GM18520 (cell line): ENCODE measurements at regions not wholly inside any gene's neighbourhood (a gene's known extent, or its start where the extent isn't known, plus 50 kb on each side); places are given as distances from the start of the nearest gene placed in this dataset.
"Not testable (repeated sequence)": the region's sequence is repeated elsewhere in the genome, so short reads cannot be mapped to it uniquely, and the experiment has no call there.

ENCODE experiments used
- ATAC-seq: cut with Tn5 transposase; IDR thresholded peaks from one replicate; pipeline ENCODE4 v1.9.1; 2021; ENCODE audit not compliant: unreplicated experiment

DNA sequence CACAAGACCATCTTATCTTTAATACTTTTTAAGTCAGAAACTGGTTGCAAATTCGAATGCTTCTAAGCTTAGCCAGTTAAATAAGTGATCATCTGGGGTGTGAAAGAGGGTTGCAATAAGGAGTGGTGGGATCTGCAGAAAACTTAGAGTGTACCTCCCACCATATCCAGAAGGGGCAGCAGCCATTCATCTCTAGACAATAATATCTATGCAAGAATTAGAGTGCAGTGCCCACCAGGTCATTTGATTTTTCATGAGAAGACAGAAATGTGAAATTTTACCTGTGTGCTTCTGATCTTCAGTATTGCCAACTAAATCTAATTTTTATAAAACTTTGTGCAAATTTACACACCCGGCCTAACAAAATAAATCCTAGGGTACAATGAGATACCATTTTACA, 127.2 kb upstream of the SP4 start:
- ATAC-seq, result no peak

DNA sequence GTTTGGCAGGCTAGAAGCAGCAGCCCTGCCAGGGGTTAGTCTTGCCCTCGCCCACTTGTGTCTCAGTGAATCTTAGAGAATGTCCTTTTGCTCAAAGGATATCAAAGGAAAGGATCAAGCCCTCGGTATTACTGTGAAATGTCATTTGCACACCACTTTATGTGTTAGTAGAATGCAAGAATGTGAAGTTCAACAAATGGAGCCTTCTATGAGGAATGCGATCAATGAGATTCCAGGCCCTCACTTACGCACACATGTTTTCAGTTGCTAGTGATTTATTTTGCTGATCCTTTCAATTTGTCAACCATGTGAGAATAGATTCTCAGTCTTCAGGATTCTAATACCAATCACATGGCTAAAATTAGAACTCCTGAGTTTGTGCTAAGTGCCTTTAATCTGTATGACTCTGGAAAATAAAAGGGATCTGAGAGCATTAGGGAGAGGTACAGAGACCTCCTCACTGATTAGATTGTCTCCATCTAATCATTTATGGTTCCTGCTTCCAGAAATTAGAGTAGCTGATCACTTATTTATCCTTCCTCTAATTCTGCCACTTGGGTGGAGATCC, 123.0 kb upstream of the SP4 start:
- ATAC-seq, result no peak

DNA sequence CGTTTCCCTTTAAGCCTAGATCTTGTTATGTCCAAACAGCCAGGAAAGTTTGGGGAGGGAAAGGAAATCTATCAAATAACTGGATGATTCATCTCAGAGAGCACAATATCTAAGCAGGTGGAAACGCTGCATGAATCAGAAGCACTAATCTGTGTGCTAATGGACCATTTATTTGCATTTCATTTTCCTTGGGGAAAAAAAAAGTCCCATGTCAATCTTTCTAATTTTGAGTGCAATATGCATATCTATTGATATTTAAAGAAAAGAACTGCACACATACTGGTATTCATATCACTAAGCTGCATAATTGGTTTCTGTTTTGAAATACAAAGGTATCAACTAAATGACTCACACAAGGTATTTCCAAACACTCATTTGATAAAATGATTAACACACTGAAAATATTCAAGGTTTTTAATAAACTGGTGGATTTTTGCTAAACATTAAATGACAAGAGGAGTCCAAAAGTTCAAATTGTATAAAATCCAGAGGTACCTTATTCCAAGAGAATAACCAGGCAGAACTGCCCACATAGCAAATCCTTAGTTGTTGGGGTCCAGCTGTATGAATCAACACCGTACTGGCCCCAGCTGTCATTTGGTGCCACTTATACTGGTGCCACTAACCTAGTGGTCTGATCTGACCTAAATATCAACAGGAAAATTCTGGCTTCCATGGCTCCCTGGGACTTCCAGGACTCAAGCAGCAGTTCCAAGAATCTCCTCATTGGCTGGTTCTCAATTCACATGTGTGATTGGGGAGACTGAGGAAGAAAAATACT, 122.2 kb upstream of the SP4 start:
- peak; percentile 66 for ATAC-seq

DNA sequence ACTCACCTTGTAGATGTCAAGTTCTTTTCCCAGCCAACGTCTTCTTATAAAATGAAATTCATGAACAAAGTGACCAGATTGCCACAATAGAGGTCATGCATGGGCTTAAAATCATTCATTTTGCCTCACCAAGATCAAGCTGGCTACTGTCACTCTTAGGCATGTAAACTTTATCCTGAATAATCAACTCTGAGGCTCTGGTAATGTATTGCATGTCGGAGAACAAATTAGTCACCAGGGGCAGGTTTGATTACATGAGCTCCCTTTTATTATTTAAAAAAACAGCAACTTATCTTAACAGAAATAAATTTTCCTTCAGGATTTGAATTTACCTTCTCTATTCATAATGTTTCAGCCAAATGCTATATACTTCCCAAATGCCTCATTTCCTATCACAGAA, 112.9 kb upstream of the SP4 start:
- ATAC-seq, result no peak

DNA sequence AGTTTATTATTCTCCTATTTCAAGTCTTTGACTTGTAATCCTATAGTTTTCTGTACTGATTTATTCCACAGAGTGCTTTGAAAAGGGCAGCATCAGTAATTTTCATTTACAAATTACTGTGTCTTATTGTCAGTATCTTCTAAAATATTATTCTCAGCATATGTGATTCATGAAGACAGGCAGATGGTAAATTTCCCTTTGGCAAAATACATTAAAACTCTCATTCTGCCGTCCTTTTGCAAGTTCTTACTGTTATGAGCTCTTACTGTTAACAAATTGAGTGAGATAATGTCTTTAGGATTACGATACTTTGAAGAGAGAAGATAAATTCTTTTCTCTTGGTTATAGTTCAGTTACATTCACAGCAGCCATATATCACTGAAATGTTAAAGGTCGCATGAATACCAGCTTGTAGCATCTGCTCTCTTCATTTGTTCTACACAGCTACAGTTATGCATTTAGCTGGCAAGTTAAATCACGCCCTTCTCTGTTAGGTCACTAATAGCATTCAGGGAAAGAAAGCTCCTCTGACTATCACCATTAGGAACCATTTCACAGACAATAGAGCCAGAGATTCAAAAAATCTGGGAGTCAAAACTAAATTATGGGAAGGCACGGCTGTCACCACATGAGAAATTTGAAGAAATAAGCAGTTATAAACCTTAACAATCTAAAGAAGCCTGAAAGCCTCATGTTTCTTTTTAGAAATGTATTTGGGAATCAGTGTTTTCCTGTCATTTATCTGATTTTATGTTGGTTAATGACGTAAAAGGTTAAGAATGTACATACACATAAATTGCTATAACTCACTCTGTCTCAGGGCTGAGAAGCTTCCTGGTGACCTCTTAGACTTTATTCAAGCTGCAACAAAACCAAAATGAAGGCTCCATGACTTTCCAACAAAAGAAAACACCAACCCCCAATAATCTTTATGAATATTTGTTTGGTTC, 109.6 kb upstream of the SP4 start:
- ATAC-seq, result no peak

DNA sequence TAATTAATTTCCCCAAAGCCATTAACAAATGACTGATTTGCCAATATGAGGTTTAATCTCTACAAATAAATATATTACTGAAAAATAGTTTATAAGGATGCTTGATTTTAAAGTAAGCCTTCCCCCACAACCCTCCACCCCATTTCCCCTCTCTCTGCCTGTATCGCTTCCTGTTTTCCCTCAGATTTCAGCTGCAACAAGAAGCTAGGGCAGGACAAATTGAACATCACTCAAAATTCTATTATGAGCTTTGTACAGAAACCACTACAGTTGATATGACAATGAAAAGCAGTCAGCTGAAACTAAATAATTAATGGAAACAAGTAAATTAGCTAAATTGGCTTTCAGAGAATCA, 109.0 kb upstream of the SP4 start:
- ATAC-seq, result no peak

DNA sequence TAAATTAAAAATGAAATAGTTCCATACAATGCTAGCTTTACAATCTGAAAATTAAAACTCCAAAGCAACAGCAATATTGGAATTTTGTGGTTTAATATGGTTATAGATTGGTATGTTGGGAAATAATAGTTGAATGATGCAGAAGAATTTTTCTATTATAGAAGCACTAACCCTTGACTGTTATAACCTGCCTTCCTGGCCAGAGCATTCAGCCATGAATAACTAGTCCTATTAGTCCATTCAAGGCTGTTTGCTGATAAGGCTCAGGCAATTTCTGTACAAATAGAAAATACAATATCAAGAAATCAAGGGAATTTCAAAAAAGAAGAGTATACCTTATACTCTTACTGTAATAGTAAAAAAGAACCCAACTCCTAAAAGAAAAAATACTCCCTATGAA, 101.6 kb upstream of the SP4 start:
- no peak for ATAC-seq

DNA sequence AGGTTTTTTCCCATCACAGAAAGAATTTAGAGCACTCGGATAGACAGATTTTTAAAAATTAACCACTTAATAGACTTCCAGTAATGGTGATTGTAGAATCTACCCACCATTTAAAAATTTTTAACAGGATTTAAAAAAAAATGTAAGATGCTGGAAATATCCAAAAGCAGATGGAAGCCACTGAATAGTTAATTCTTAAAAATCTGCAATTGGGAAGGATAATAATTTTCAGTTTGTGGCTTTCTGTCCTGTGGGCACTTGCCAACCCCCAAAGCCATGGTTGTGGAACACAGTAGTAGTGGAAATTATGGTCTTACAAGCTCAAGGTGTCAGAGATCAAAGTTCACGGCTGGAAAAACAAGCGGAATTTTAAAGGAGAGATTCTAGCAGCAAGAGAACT, 101.0 kb upstream of the SP4 start:
- ATAC-seq, result no peak

DNA sequence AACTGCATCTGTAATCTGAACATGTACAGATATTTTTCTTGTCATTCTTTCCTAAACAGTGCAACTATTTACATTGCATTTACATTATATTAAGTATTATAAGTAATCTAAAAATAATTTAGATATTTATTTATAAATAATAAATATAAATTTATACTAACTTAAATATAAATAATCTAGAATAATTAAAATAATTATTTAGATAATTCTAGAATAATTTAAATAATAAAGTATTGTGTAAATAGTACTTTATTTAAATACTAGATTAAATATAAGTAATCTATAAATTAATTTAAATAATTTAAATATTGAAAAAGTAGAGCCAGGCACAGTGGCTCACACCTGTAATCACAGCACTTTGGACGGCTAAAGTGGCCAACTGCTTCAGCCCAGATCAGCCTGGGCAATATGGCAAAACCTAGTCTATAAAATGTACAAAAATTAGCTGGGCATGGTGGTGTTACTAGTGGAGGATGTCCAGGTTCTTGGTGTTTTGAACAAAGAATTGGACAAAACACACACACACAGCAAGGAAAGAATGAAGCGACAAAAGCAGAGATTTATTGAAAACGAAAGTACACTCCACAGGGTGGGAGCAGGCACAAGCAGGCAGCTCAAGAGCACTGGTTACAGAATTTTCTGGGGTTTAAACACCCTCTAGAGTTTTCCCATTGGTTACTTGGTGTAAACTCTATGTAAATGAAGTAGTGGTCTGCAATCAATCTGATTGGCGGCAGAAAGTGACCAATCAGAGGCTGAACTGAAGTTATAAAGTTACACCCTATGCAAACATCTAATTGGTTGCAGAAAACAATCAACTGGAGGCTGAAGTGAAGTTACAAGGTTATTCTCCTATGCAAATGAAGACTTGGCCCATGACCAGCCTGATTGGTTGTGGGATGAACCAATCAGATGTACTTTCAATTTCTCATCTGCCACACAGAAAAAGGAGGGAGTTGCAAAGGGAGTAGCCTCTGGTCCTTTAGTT, 100.2 kb upstream of the SP4 start:
- no peak for ATAC-seq

DNA sequence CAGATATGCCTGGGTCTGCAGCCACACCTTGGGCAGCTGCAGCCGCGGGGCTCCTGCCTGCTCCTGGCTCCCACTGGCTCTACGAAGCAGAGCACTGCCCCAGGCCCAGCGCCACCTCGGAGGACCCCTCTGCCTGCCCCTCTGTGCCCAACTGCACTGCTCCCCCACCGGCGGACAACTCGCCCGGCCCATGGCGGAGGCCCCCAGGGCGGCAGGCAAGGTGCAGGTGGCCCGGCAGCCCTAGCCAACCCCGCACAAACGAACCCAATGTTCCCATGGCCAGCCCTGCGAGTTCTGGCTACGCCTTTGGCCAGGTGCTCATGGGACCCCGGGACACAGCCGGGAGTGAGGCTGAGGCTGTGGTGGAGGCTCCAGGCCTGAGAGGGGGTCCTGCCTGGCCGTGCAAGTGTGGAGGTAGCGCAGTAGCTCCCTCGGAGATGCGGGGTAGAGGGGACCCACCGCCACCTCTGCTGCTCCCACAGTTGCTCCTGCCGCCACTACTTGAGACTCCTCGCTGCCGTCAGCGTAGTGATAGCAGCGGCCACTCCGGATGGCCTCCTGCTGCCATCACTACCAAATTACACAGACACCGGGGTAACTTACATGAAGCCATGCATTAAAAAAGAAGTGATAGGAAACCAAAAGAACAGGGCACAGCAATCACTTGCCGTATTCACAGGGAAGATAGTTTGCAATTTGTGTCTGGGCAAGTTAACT, 97.3 kb upstream of the SP4 start:
- ATAC-seq, result no peak

DNA sequence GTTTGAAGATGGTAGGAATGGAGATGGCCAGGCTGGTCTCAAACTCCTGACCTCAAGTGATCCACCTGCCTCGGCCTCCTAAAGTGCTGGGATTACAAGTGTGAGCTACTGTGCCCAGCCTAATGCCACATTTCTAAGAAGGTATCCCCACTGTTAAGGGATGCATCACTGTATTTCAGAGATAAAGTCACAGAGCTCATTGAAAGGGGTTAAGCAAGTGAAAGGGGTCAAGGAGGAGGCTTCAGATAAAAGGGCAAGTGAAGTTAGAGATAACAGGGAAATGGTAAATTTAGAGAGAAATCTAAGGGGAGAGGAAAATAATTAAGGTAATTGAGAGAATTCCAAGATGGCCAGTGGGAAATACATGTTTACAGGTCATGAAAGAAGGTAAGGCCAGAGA, 93.0 kb upstream of the SP4 start:
- ATAC-seq, result no peak

DNA sequence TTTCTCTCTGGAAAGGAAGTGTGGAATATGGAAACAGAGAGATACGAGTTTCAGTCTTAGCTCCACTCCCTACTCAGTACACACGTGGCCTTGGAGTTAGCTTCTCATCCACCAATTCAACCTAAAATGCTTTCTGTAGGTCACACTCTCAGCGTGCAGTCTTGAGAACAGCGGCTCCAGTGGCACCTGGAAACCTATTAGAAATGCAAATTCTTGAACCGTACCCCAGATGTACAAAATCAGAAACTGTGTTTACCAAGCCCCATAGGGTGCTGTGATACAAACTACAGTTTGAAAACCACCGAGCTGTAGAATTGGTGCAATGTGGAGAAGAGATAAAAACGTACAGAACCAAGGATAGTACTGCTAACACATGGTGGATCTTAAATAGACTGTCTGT, 91.1 kb upstream of the SP4 start:
- ATAC-seq, result no peak

DNA sequence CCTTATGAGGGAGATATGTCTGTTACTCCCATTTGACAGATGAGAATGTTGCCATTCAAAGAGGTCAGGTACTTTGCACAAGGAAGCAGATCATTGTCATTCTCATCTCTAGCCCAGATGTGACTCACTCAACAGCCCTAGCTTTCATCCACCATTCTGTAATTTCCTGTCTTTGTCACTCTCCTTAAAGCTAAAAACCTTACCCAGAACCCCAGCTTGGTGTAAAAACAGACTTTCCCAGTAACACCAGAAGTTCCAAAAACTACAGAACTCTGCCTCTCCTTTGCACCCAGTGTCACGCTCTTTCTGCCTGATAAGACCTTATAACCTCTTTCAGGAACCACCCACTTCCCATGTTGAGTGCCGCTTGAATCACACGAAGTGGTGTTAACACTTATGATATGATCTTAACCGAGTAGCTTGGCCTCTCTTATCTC, 89.1 kb upstream of the SP4 start:
- peak; percentile 66 for ATAC-seq

DNA sequence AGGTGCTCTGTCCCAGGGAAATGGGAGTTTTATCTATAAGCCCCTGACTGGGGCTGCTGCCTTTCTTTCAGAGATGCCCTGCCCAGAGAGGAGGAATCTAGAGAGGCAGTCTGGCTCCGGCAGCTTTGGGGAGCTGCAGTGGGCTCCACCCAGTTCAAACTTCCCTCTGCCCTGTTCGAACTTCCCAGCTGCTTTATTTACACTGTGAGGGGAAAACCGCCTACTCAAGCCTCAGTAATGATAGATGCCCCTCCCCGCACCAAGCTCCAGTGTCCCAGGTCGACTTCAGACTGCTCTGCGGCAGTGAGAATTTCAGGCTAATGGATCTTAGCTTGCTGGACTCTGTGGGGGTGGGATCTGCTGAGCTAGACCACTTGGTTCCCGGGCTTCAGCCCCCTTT, 83.0 kb upstream of the SP4 start:
- not testable (repeated sequence) for ATAC-seq

DNA sequence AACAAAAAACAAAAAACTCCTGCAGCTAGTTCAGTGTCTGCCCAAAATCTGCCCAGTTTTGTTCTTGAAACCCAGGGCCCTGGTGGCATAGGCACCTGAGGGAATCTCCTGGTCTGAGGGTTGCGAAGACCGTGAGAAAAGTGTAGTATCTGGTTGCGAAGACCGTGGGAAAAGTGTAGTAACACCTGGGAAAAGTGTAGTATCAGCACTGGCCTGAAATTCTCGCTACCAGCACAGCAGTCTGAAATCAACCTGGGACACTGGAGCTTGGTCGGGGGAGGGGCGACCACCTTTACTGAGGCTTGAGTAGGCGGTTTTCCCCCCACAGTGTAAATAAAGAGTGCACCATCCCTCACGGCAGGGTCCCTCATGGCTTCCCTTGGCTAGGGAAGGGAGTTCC, 82.5 kb upstream of the SP4 start:
- ATAC-seq, result no peak

DNA sequence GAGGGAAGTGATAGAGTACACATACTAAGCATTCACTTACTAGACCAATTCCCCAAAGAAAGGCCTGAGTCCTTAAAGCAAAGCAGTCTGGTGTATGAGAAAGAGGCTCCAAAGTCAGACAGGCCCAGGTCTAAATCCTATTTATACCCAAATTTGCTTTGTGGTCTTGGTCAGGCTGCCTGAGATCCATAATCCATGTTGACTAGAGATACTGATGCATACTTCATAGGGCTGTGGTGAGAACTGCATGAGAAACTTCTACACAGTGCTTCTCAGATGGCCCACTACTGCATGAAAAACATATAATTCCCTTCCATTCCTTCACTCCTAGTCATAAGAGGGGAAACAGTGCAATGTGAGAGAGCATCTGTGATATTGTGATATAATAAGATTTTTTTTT, 81.6 kb upstream of the SP4 start:
- ATAC-seq, result no peak

DNA sequence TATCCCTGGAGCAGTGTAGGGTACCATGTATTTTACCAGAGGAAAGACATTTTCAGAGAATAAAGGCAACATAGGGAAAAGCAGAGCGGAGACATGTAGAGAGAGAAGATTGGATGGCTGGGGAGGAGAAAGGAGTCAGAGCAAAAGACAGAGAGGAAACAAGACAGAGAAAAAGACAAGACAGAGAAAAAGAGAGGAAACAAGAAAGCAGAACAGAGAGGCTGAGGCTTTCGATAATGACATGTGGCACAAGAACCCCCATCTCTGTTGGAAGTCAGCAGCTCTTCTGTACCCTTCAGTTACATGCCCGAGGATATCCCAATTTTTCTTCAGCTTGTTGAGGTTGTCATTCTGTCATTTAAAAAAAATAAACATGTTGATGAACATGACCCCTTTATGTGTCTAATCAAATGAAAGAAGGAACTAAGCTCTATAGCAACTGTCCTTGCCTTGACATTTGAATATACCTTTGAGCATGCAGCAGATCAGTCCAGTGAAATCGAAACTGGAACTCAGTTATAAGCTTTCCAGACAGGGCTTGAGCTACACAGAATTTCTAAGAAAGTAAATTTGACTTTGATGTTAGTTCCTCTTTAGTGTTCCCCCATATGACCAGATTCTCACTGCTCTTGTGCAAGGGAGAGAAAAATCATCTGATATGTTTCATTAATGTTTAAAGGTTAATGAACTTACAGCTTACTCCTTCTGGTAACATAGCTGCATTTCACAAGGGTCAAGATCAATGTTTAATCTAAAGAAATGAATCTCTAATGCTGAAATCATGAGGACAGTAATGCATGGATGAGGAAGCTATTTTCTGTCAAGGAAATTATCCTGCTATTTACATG, 75.1 kb upstream of the SP4 start:
- peak; percentile 68 for ATAC-seq

DNA sequence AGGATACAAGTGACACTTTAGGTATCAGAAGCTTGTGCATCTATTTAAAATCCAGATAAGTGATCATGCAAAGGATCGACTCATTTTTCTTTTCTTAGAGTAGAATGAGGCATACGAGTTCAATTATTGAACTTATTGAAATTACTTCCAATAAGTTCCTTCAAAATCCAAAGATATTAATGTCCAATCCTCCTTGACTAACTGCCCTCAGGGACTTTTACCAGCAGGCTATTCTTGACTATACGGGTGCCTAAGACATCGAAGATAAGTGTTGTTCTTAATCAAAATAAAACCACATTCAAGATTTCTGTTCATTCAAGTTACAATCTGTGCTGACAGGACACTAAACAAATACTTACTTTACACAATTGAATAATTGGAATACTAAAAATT, 74.5 kb upstream of the SP4 start:
- no peak for ATAC-seq

DNA sequence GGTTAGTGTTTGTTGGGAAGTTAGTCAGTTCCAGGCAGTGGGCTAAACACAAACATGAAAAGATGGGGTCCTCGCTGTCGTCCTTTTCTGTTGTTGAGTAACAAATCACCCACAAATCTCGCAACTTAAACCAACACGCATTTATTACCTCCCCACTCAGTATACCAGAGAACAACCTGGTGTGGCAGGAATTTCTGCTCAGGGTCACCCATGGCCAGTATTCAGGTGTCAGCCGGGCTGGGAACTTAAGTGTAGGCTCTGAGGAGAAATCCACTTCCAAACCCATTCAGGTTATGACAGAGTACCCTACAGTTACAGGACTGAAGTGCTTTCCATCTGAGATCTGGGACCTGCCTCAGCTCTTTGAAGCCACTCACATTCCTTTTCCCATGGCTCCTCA, 73.6 kb upstream of the SP4 start:
- no peak for ATAC-seq
